IMR-90 (cell line): ENCODE measurements at regions not wholly inside any gene's neighbourhood (a gene's known extent, or its start where the extent isn't known, plus 50 kb on each side); places are given as distances from the start of the nearest gene placed in this dataset.

ENCODE experiments used
- ATAC-seq: fragments of 200-7000 bp; cut with Tn5 transposase; 2 replicates; pipeline ENCODE4 v1.9.1; 2020; ENCODE audit warnings: low read depth, mild to moderate bottlenecking, moderate library complexity
- BruUV-seq: library from RNA; stranded (reverse); fragments of 400-500 nt; replicated peaks from 2 replicates; lab custom pipeline; 2021; lab: Mats Ljungman, UMichigan
- CTCF ChIA-PET: fragments of 300-600 bp; formaldehyde crosslinking; extraction: SDS; loops from one replicate; lab custom pipeline; 2021; ENCODE audit warnings: antibody characterized with exemption; lab: Yijun Ruan, JAX
- POLR2A ChIA-PET: fragments of 300-600 bp; sonication (Branson Sonifier 250); formaldehyde crosslinking; loops from one replicate; lab custom pipeline; 2022; ENCODE audit warnings: antibody characterized with exemption; ENCODE audit not compliant: unreplicated experiment; lab: Charles Lee
- DNase-seq: peaks from one replicate; pipeline ENCODE4 v3.0.0; 2013
- H2AFZ ChIP-seq: replicated peaks from 2 replicates; pipeline ENCODE3; 2013; ENCODE audit warnings: low read length, mild to moderate bottlenecking; ENCODE audit not compliant: poor library complexity
- H2AK5ac ChIP-seq: 2 replicates; pipeline ENCODE4 v1.6.1; 2013; ENCODE audit warnings: low read depth, low read length, inconsistent platforms
- H2AK9ac ChIP-seq: replicated peaks from 2 replicates; pipeline ENCODE3; 2013; ENCODE audit warnings: mild to moderate bottlenecking, low read depth, low read length, moderate library complexity; ENCODE audit not compliant: poor library complexity
- H2BK120ac ChIP-seq: 2 replicates; pipeline ENCODE4 v1.6.1; 2013; ENCODE audit warnings: low read depth, low read length, inconsistent platforms
- H2BK15ac ChIP-seq: 3 replicates; pipeline ENCODE4 v1.6.1; 2013; ENCODE audit warnings: low read depth, low read length, inconsistent platforms
- H2BK20ac ChIP-seq: 2 replicates; pipeline ENCODE4 v1.6.1; 2013; ENCODE audit warnings: low read depth, mild to moderate bottlenecking, inconsistent platforms, low read length, moderate library complexity
- H2BK5ac ChIP-seq: 2 replicates; pipeline ENCODE4 v1.6.1; 2013; ENCODE audit warnings: mild to moderate bottlenecking, low read depth, low read length, inconsistent platforms; ENCODE audit not compliant: poor library complexity, severe bottlenecking
- H3K14ac ChIP-seq: replicated peaks from 2 replicates; pipeline ENCODE4 v1.6.1; 2013; ENCODE audit warnings: low read depth, low read length, inconsistent platforms
- H3K18ac ChIP-seq: 2 replicates; pipeline ENCODE4 v1.6.1; 2013; ENCODE audit warnings: low read depth, low read length, control low read depth
- H3K23ac ChIP-seq: 2 replicates; pipeline ENCODE4 v1.6.1; 2013; ENCODE audit warnings: low read depth, low read length, inconsistent platforms
- H3K27ac ChIP-seq: 2 replicates; pipeline ENCODE4 v1.5.1; 2013; ENCODE audit warnings: mild to moderate bottlenecking, control low read depth, low read length; ENCODE audit not compliant: insufficient read depth
- H3K27me3 ChIP-seq: 2 replicates; pipeline ENCODE4 v1.6.1; 2013; ENCODE audit warnings: low read length; ENCODE audit not compliant: control insufficient read depth, insufficient read depth
- H3K36me3 ChIP-seq: 2 replicates; pipeline ENCODE4 v1.6.1; 2013; ENCODE audit warnings: low read length, mixed read lengths; ENCODE audit not compliant: control insufficient read depth, insufficient read depth
- H3K4ac ChIP-seq: 2 replicates; pipeline ENCODE4 v1.6.1; 2013; ENCODE audit warnings: low read depth, low read length, inconsistent platforms
- H3K4me1 ChIP-seq: 2 replicates; pipeline ENCODE4 v1.6.1; 2013; ENCODE audit warnings: low read length, mixed read lengths; ENCODE audit not compliant: control insufficient read depth, insufficient read depth
- H3K4me2 ChIP-seq: 2 replicates; pipeline ENCODE4 v1.6.1; 2013; ENCODE audit warnings: low read depth, mild to moderate bottlenecking, control low read depth, low read length, moderate library complexity
- H3K4me3 ChIP-seq: 2 replicates; pipeline ENCODE4 v1.5.1; 2013; ENCODE audit warnings: low read depth, mild to moderate bottlenecking, control low read depth, low read length, moderate library complexity; ENCODE audit not compliant: insufficient read depth
- H3K56ac ChIP-seq: 2 replicates; pipeline ENCODE4 v1.6.1; 2013; ENCODE audit warnings: low read length, inconsistent platforms; ENCODE audit not compliant: insufficient read depth; ENCODE audit errors: extremely low read depth
- H3K79me1 ChIP-seq, 2 experiments: 2 replicates each; pipeline ENCODE4 v1.6.1; 2013; ENCODE audit warnings: low read length in 2 of 2, inconsistent platforms in 1 of 2, low read depth in 1 of 2
- H3K9ac ChIP-seq: 2 replicates; pipeline ENCODE4 v1.6.1; 2013; ENCODE audit warnings: low read depth, low read length, control low read depth
- H3K9me1 ChIP-seq: 2 replicates; pipeline ENCODE4 v1.6.1; 2013; ENCODE audit warnings: low read length, inconsistent platforms; ENCODE audit not compliant: insufficient read depth
- H3K9me3 ChIP-seq: 2 replicates; pipeline ENCODE4 v1.6.1; 2013; ENCODE audit warnings: low read length; ENCODE audit not compliant: control insufficient read depth, insufficient read depth
- H4K20me1 ChIP-seq: 2 replicates; pipeline ENCODE4 v1.6.1; 2013; ENCODE audit warnings: low read length, inconsistent platforms; ENCODE audit not compliant: insufficient read depth
- H4K5ac ChIP-seq: 2 replicates; pipeline ENCODE4 v1.6.1; 2013; ENCODE audit warnings: mild to moderate bottlenecking, low read depth, low read length, control low read depth
- H4K8ac ChIP-seq, 2 experiments: 2 replicates each; pipeline ENCODE4 v1.6.1; 2013; ENCODE audit warnings: low read depth in 2 of 2, low read length in 2 of 2, control low read depth in 1 of 2, inconsistent platforms in 1 of 2
- H4K91ac ChIP-seq: 2 replicates; pipeline ENCODE4 v1.6.1; 2013; ENCODE audit warnings: low read depth, low read length, inconsistent platforms; ENCODE audit not compliant: insufficient read depth
- BHLHE40 ChIP-seq: fragments of 150-350 bp; IDR thresholded peaks from 2 replicates; pipeline ENCODE4 v1.6.1; 2016; ENCODE audit warnings: mild to moderate bottlenecking, low read depth, low read length
- CEBPB ChIP-seq: IDR thresholded peaks from 2 replicates; pipeline ENCODE4 v1.6.1; 2012; ENCODE audit warnings: low read depth, low read length, improper control_type of control experiment
- CHD1 ChIP-seq: IDR thresholded peaks from 2 replicates; pipeline ENCODE4 v1.6.1; 2012; ENCODE audit warnings: low read depth, low read length, improper control_type of control experiment
- CTCF ChIP-seq: conservative IDR thresholded peaks from 2 replicates; pipeline ENCODE4 v1.5.1; 2012; ENCODE audit warnings: mild to moderate bottlenecking, low read depth, low read length, improper control_type of control experiment
- MAFK ChIP-seq: IDR thresholded peaks from 2 replicates; pipeline ENCODE4 v1.6.1; 2012; ENCODE audit warnings: low read depth, low read length, improper control_type of control experiment
- MAZ ChIP-seq: IDR thresholded peaks from 2 replicates; pipeline ENCODE4 v1.6.1; 2012; ENCODE audit warnings: low read depth, mild to moderate bottlenecking, low read length, improper control_type of control experiment, moderate library complexity, borderline replicate concordance
- MXI1 ChIP-seq: IDR thresholded peaks from 2 replicates; pipeline ENCODE4 v1.6.1; 2012; ENCODE audit warnings: low read depth, mild to moderate bottlenecking, low read length, moderate library complexity, borderline replicate concordance
- NFE2L2 ChIP-seq: fragments of 150-350 bp; IDR thresholded peaks from 2 replicates; pipeline ENCODE4 v1.6.1; 2016; ENCODE audit warnings: low read depth, mild to moderate bottlenecking, low read length
- POLR2A ChIP-seq: IDR thresholded peaks from 2 replicates; pipeline ENCODE4 v1.6.1; 2012; ENCODE audit warnings: mild to moderate bottlenecking, low read depth, low read length
- RAD21 ChIP-seq: IDR thresholded peaks from 2 replicates; pipeline ENCODE4 v1.6.1; 2012; ENCODE audit warnings: low read length, improper control_type of control experiment
- RCOR1 ChIP-seq: IDR thresholded peaks from 2 replicates; pipeline ENCODE4 v1.6.1; 2012; ENCODE audit warnings: mild to moderate bottlenecking, low read length, improper control_type of control experiment; ENCODE audit not compliant: insufficient replicate concordance
- RFX5 ChIP-seq: IDR thresholded peaks from 2 replicates; pipeline ENCODE4 v1.8.0; 2012; ENCODE audit warnings: low read depth, mild to moderate bottlenecking, low read length, moderate library complexity
- SMC3 ChIP-seq: fragments of 150-350 bp; IDR thresholded peaks from 2 replicates; pipeline ENCODE4 v1.6.1; 2016; ENCODE audit warnings: low read depth, mild to moderate bottlenecking, antibody characterized with exemption, low read length, moderate library complexity
- USF2 ChIP-seq: fragments of 150-350 bp; IDR thresholded peaks from 2 replicates; pipeline ENCODE4 v1.6.1; 2017; ENCODE audit warnings: mild to moderate bottlenecking, antibody characterized with exemption, low read length, low read depth
- WGBS, 2 experiments: methylation state at CpG; one replicate each; pipeline versions ENCODE4 v1.1.5 to v1.1.7; 2013; ENCODE audit warnings: missing lambda C conversion rate in 2 of 2; ENCODE audit not compliant: insufficient read length in 1 of 2; ENCODE audit errors: extremely low coverage in 2 of 2; 5-methylcytosine and 5-hydroxymethylcytosine counted together
- dilution Hi-C: fragments of 300-500 bp; cut with HindIII; formaldehyde crosslinking; loops from one replicate; pipeline ENCODE4 v1.14.3; 2018; ENCODE audit warnings: low sequenced_read_pairs; ENCODE audit not compliant: unreplicated experiment
- in situ Hi-C: fragments of 300-500 bp; cut with MboI; formaldehyde crosslinking; loops from 3 replicates; pipeline ENCODE4 v1.14.3; 2019; ENCODE audit warnings: low sequenced_read_pairs, inconsistent platforms, mixed read lengths
- intact Hi-C: fragments of 100-400 bp; cut with micrococcal nuclease; formaldehyde crosslinking; loops from 2 replicates; pipeline ENCODE4 v1.10.0; 2022
- TF ChIP-seq, protein P1 (sequence below): fragments of 150-350 bp; IDR thresholded peaks from 2 replicates; pipeline ENCODE4 v1.6.1; 2016; ENCODE audit warnings: low read depth, mild to moderate bottlenecking, low read length, moderate library complexity, borderline replicate concordance

DNA sequence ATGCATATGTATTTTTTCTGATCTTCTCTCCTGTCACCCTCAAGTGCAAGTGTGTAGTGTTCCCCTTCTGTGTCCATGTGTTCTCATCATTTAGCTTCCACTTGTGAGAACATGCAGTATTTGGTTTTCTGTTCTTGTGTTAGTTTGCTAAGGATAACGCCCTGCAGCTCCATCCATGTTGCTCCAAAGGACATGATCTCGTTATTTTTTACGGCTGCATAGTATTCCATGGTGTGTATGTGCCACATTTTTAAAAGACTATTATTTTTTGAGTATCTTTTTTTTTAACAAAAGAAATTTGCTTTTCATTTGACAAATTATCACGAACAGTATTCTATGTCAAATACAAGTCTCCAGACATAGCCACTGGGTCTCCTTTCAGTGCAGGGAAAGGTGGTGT is 110.1 kb upstream of the ZNF746 start:
- BruUV-seq, result no TSS peak
- no peak overlapping the region for H3K4ac ChIP-seq
- H3K9me1 ChIP-seq, result 0 out of 2 replicates have a peak, but pooled peaks cover 3% of the 10 kb centered on the region
- in situ Hi-C loops, result no loop called here
- H3K56ac ChIP-seq, result no peak overlapping the region
- H2AK9ac ChIP-seq, result no peak overlapping the region
- H2AK5ac ChIP-seq, result no peak overlapping the region
- H3K36me3 ChIP-seq, result peaks cover 38% of the 10 kb centered on the region
- no peaks in the 10 kb centered on the region for H3K27me3 ChIP-seq
- dilution Hi-C loops, result no loop called here
- ATAC-seq, result no peak
- H4K20me1 ChIP-seq, result peaks cover 3% of the 10 kb centered on the region; the same call in 1 of the 2 replicates
- H4K91ac ChIP-seq, result no peak overlapping the region
- no CpG with 5 or more reads among the region's 4 CpGs for WGBS, 2 experiments
- no peak overlapping the region for H3K4me2 ChIP-seq
- no peaks in the 10 kb centered on the region for H3K9me3 ChIP-seq
- H3K18ac ChIP-seq, result no peak overlapping the region
- no peak overlapping the region for H3K23ac ChIP-seq
- H3K4me3 ChIP-seq, result no peak overlapping the region
- no peak overlapping the region for H2BK120ac ChIP-seq
- DNase-seq, result no peak
- no peak overlapping the region for H2BK15ac ChIP-seq
- ChIA-PET POLR2A (no interaction called here), CTCF (no interaction called here)
- no peak overlapping the region for H3K14ac ChIP-seq
- intact Hi-C loops, result no loop called here
- H3K4me1 ChIP-seq, result no peaks in the 10 kb centered on the region
- no peak overlapping the region for H2BK20ac ChIP-seq
- no peak overlapping the region for H2BK5ac ChIP-seq
- no peak overlapping the region for H3K9ac ChIP-seq
- peaks cover 5 to 25% of the 10 kb centered on the region in 2 experiments for H3K79me1 ChIP-seq
- no peak overlapping the region for H2AFZ ChIP-seq
- H3K27ac ChIP-seq, result no peak overlapping the region
- H4K5ac ChIP-seq, result no peak overlapping the region
- TF ChIP-seq USF2 (no peak), BHLHE40 (no peak), MAZ (no peak), RAD21 (no peak), CTCF (no peak), NFE2L2 (no peak), POLR2A (no peak), MAFK (no peak), MXI1 (no peak), SMC3 (no peak), CEBPB (no peak), RCOR1 (no peak), CHD1 (no peak), RFX5 (no peak)
- TF ChIP-seq, protein P1, sequence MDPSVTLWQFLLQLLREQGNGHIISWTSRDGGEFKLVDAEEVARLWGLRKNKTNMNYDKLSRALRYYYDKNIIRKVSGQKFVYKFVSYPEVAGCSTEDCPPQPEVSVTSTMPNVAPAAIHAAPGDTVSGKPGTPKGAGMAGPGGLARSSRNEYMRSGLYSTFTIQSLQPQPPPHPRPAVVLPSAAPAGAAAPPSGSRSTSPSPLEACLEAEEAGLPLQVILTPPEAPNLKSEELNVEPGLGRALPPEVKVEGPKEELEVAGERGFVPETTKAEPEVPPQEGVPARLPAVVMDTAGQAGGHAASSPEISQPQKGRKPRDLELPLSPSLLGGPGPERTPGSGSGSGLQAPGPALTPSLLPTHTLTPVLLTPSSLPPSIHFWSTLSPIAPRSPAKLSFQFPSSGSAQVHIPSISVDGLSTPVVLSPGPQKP, result no peak
- no peak overlapping the region for H4K8ac ChIP-seq
